Stomach (tissue), 4 donors: ENCODE measurements at regions not wholly inside any gene's neighbourhood (a gene's known extent, or its start where the extent isn't known, plus 50 kb on each side); places are given as distances from the start of the nearest gene placed in this dataset.

ENCODE experiments used
- EP300 ChIP-seq: sonication (generic); formaldehyde crosslinking; IDR thresholded peaks from one replicate; pipeline ENCODE4 v1.6.1; 2017; ENCODE audit warnings: antibody characterized with exemption
- POLR2AphosphoS5 ChIP-seq, 3 donors: sonication (generic); formaldehyde crosslinking; IDR thresholded peaks; one replicate each; pipeline ENCODE4 v1.6.1; 2016; ENCODE audit warnings: antibody characterized with exemption in 3 of 3
- TF ChIP-seq, protein P1 (sequence below), 7 experiments: fragments of 450-650 bp in 4 of 7; fragments of 200-600 bp in 3 of 7; sonication (generic) in 3 of 7; IDR thresholded peaks; one replicate each; pipeline ENCODE4 v1.5.1; 2016 to 2019; ENCODE audit warnings: antibody characterized with exemption in 7 of 7, control low read depth in 2 of 7, mild to moderate bottlenecking in 1 of 7

DNA sequence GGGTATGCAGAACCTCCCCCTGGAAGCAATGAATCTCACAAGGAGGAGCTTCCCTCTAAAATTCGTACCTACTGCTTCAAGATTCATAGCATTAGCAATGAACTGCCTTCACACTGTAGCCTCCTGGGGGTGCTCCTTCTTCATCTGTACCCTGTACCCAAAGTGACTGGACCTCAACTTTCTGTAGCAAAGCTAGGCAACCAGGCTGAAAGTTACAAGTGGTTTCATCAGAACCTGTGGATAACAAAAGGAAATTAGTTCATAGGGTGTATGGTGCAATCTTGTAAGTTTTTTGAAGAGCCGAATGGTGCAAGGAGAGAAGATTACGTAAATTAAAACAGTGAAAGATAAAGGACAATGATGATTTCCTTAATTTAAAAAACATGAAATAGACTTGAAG, 1541.7 kb upstream of the FLRT2 start:
- TF ChIP-seq POLR2AphosphoS5 (IDR thresholded peaks at IDR 0.05): no peak
- TF ChIP-seq, protein P1, sequence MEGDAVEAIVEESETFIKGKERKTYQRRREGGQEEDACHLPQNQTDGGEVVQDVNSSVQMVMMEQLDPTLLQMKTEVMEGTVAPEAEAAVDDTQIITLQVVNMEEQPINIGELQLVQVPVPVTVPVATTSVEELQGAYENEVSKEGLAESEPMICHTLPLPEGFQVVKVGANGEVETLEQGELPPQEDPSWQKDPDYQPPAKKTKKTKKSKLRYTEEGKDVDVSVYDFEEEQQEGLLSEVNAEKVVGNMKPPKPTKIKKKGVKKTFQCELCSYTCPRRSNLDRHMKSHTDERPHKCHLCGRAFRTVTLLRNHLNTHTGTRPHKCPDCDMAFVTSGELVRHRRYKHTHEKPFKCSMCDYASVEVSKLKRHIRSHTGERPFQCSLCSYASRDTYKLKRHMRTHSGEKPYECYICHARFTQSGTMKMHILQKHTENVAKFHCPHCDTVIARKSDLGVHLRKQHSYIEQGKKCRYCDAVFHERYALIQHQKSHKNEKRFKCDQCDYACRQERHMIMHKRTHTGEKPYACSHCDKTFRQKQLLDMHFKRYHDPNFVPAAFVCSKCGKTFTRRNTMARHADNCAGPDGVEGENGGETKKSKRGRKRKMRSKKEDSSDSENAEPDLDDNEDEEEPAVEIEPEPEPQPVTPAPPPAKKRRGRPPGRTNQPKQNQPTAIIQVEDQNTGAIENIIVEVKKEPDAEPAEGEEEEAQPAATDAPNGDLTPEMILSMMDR (IDR thresholded peaks at IDR 0.05): no peak
- no peak for TF ChIP-seq EP300
